HepG2 (cell line): ENCODE measurements at regions not wholly inside any gene's neighbourhood (a gene's known extent, or its start where the extent isn't known, plus 50 kb on each side); places are given as distances from the start of the nearest gene placed in this dataset.

ENCODE experiments used
- ADNP ChIP-seq: sonication (generic); formaldehyde crosslinking; IDR thresholded peaks from 2 replicates; pipeline ENCODE4 v1.4.0; 2020; ENCODE audit warnings: missing genetic modification reagents
- ELF1 ChIP-seq: sonication (generic); formaldehyde crosslinking; IDR thresholded peaks from 2 replicates; pipeline ENCODE4 v1.4.0; 2020; ENCODE audit warnings: missing genetic modification reagents
- GTF2F1 ChIP-seq: fragments of 150-350 bp; IDR thresholded peaks from 2 replicates; pipeline ENCODE4 v1.6.1; 2014; ENCODE audit warnings: low read length
- MXD4 ChIP-seq: IDR thresholded peaks from 2 replicates; pipeline ENCODE4 v1.6.1; 2016; ENCODE audit warnings: mild to moderate bottlenecking, missing biosample characterization, missing genetic modification reagents
- MYC ChIP-seq: sonication (generic); formaldehyde crosslinking; IDR thresholded peaks from 2 replicates; pipeline ENCODE4 v1.9.0; 2021; ENCODE audit warnings: missing genetic modification reagents, borderline replicate concordance
- TRIM24 ChIP-seq: sonication (generic); formaldehyde crosslinking; IDR thresholded peaks from 2 replicates; pipeline ENCODE4 v1.8.0; 2022; ENCODE audit warnings: mild to moderate bottlenecking, missing genetic modification reagents
- TF ChIP-seq, protein P1 (sequence below): sonication (generic); formaldehyde crosslinking; IDR thresholded peaks from 2 replicates; pipeline ENCODE4 v1.4.0; 2020; ENCODE audit warnings: missing genetic modification reagents
- TF ChIP-seq, protein P2 (sequence below): sonication (generic); formaldehyde crosslinking; IDR thresholded peaks from 2 replicates; pipeline ENCODE4 v1.5.1; 2020; ENCODE audit warnings: mild to moderate bottlenecking, missing genetic modification reagents
- TF ChIP-seq, protein P3 (sequence below): sonication (generic); formaldehyde crosslinking; IDR thresholded peaks from 2 replicates; pipeline ENCODE4 v1.5.0; 2020; ENCODE audit warnings: mild to moderate bottlenecking, missing genetic modification reagents, moderate library complexity
- TF ChIP-seq, protein P4 (sequence below): sonication (generic); formaldehyde crosslinking; IDR thresholded peaks from 2 replicates; pipeline ENCODE4 v1.4.0; 2020; ENCODE audit warnings: missing genetic modification reagents

GRCh38 chr3:132979606-132980005, 58.6 kb upstream of the TMEM108 start:
- no peak for TF ChIP-seq MXD4 (CRISPR knock-in tag)
- TF ChIP-seq MYC (CRISPR knock-in tag) = no peak
- TF ChIP-seq, protein P1, sequence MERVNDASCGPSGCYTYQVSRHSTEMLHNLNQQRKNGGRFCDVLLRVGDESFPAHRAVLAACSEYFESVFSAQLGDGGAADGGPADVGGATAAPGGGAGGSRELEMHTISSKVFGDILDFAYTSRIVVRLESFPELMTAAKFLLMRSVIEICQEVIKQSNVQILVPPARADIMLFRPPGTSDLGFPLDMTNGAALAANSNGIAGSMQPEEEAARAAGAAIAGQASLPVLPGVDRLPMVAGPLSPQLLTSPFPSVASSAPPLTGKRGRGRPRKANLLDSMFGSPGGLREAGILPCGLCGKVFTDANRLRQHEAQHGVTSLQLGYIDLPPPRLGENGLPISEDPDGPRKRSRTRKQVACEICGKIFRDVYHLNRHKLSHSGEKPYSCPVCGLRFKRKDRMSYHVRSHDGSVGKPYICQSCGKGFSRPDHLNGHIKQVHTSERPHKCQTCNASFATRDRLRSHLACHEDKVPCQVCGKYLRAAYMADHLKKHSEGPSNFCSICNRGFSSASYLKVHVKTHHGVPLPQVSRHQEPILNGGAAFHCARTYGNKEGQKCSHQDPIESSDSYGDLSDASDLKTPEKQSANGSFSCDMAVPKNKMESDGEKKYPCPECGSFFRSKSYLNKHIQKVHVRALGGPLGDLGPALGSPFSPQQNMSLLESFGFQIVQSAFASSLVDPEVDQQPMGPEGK (CRISPR knock-in tag) = no peak
- no peak for TF ChIP-seq ELF1
- TF ChIP-seq, protein P2, sequence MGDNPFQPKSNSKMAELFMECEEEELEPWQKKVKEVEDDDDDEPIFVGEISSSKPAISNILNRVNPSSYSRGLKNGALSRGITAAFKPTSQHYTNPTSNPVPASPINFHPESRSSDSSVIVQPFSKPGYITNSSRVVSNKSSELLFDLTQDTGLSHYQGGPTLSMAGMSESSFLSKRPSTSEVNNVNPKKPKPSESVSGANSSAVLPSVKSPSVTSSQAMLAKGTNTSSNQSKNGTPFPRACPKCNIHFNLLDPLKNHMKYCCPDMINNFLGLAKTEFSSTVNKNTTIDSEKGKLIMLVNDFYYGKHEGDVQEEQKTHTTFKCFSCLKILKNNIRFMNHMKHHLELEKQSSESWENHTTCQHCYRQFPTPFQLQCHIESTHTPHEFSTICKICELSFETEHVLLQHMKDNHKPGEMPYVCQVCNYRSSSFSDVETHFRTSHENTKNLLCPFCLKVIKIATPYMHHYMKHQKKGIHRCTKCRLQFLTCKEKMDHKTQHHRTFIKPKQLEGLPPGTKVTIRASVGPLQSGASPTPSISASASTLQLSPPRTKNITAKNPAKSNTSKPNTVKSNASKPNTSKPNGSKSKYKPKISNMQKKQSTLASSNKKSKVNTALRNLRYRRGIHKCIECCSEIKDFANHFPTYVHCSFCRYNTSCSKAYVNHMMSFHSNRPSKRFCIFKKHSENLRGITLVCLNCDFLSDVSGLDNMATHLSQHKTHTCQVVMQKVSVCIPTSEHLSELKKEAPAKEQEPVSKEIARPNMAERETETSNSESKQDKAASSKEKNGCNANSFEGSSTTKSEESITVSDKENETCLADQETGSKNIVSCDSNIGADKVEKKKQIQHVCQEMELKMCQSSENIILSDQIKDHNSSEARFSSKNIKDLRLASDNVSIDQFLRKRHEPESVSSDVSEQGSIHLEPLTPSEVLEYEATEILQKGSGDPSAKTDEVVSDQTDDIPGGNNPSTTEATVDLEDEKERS (CRISPR knock-in tag) = no peak
- no peak for TF ChIP-seq ADNP (CRISPR knock-in tag)
- TF ChIP-seq, protein P3, sequence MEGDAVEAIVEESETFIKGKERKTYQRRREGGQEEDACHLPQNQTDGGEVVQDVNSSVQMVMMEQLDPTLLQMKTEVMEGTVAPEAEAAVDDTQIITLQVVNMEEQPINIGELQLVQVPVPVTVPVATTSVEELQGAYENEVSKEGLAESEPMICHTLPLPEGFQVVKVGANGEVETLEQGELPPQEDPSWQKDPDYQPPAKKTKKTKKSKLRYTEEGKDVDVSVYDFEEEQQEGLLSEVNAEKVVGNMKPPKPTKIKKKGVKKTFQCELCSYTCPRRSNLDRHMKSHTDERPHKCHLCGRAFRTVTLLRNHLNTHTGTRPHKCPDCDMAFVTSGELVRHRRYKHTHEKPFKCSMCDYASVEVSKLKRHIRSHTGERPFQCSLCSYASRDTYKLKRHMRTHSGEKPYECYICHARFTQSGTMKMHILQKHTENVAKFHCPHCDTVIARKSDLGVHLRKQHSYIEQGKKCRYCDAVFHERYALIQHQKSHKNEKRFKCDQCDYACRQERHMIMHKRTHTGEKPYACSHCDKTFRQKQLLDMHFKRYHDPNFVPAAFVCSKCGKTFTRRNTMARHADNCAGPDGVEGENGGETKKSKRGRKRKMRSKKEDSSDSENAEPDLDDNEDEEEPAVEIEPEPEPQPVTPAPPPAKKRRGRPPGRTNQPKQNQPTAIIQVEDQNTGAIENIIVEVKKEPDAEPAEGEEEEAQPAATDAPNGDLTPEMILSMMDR (CRISPR knock-in tag) = no peak
- TF ChIP-seq TRIM24 (CRISPR knock-in tag) = no peak
- TF ChIP-seq GTF2F1 = no peak
- TF ChIP-seq, protein P4, sequence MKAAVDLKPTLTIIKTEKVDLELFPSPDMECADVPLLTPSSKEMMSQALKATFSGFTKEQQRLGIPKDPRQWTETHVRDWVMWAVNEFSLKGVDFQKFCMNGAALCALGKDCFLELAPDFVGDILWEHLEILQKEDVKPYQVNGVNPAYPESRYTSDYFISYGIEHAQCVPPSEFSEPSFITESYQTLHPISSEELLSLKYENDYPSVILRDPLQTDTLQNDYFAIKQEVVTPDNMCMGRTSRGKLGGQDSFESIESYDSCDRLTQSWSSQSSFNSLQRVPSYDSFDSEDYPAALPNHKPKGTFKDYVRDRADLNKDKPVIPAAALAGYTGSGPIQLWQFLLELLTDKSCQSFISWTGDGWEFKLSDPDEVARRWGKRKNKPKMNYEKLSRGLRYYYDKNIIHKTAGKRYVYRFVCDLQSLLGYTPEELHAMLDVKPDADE (CRISPR knock-in tag) = no peak
